ENCODE measurements at regions not wholly inside any gene's neighbourhood (a gene's known extent, or its start where the extent isn't known, plus 50 kb on each side); places are given as distances from the start of the nearest gene placed in this dataset.

GRCh38 chr3:64894006-64894405 is 206.2 kb upstream of the ADAMTS9 start:
- TF ChIP-seq CTCF (IDR thresholded peaks at IDR 0.05) (no peak), POLR2A (IDR thresholded peaks at IDR 0.05) (no peak)
